A549 (cell line): ENCODE measurements at regions not wholly inside any gene's neighbourhood (a gene's known extent, or its start where the extent isn't known, plus 50 kb on each side); places are given as distances from the start of the nearest gene placed in this dataset.

ENCODE experiments used
- HDAC2 ChIP-seq: fragments of 200-600 bp; sonication (generic); IDR thresholded peaks from 2 replicates; pipeline ENCODE4 v1.6.1; 2016
- HOXB5 ChIP-seq: fragments of 250-450 bp; sonication (Bioruptor Pico); IDR thresholded peaks from 2 replicates; pipeline ENCODE4 v1.5.0; 2020; ENCODE audit warnings: mild to moderate bottlenecking, moderate library complexity
- POLR2A ChIP-seq: IDR thresholded peaks from 2 replicates; pipeline ENCODE4 v1.6.1; 2012; ENCODE audit warnings: mild to moderate bottlenecking, low read length
- RAD21 ChIP-seq, 2 experiments: fragments of >200 bp in 1 of 2; sonication (Bioruptor Twin) in 1 of 2; formaldehyde crosslinking in 1 of 2; IDR thresholded peaks in 1 of 2; conservative IDR thresholded peaks in 1 of 2; 2 replicates in 1 of 2; 3 replicates in 1 of 2; pipeline ENCODE4 v1.6.1; 2012 to 2018; ENCODE audit warnings: inconsistent platforms in 1 of 2
- TFCP2L1 ChIP-seq: fragments of 250-450 bp; sonication (Bioruptor Pico); IDR thresholded peaks from 2 replicates; pipeline ENCODE4 v1.5.0; 2021; ENCODE audit warnings: mild to moderate bottlenecking
- TF ChIP-seq, protein P1 (sequence below): fragments of >200 bp; sonication (Bioruptor Twin); formaldehyde crosslinking; IDR thresholded peaks from 3 replicates; pipeline ENCODE4 v1.5.1; 2016

DNA sequence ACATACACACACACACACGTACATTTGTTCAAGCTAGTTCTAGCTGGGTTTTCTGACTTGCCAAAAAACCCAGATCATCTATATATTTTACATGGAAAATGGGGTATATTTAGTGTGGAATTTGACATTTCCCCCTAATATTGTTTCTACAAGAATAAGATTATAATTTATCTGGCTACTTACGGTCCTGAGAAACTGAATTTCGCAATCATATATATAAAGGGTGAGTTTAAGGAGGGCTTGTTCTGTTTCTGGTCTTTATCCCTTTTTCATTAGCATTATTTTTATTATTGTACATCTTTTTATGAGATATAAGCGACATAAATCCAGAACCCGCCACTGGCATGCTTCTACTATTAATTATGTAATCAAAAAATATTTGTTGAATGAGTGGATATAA, 528.9 kb downstream of the TMX3 start:
- TF ChIP-seq TFCP2L1 (no peak), POLR2A (no peak), HOXB5 (CRISPR knock-in tag) (no peak), HDAC2 (no peak), RAD21 (conservative IDR thresholded peaks at IDR 0.05 in 1 of 2, IDR thresholded peaks at IDR 0.05 in 1 of 2) (no peak)
- TF ChIP-seq, protein P1, sequence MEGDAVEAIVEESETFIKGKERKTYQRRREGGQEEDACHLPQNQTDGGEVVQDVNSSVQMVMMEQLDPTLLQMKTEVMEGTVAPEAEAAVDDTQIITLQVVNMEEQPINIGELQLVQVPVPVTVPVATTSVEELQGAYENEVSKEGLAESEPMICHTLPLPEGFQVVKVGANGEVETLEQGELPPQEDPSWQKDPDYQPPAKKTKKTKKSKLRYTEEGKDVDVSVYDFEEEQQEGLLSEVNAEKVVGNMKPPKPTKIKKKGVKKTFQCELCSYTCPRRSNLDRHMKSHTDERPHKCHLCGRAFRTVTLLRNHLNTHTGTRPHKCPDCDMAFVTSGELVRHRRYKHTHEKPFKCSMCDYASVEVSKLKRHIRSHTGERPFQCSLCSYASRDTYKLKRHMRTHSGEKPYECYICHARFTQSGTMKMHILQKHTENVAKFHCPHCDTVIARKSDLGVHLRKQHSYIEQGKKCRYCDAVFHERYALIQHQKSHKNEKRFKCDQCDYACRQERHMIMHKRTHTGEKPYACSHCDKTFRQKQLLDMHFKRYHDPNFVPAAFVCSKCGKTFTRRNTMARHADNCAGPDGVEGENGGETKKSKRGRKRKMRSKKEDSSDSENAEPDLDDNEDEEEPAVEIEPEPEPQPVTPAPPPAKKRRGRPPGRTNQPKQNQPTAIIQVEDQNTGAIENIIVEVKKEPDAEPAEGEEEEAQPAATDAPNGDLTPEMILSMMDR = no peak
